Panc1 (cell line): ENCODE measurements at regions not wholly inside any gene's neighbourhood (a gene's known extent, or its start where the extent isn't known, plus 50 kb on each side); places are given as distances from the start of the nearest gene placed in this dataset.

Experiments
- CTCF ChIP-seq: fragments of 450-650 bp; IDR thresholded peaks from 2 replicates; pipeline ENCODE4 v1.5.1; 2017; ENCODE audit warnings: mild to moderate bottlenecking
- POLR2AphosphoS5 ChIP-seq: IDR thresholded peaks from 2 replicates; pipeline ENCODE4 v1.6.1; 2012; ENCODE audit warnings: mild to moderate bottlenecking, low read depth, low read length, moderate library complexity
- TCF7L2 ChIP-seq: IDR thresholded peaks from 2 replicates; pipeline ENCODE4 v1.6.1; 2011; ENCODE audit warnings: mild to moderate bottlenecking, low read depth, low read length, inconsistent platforms

GRCh38 chr1:70866542-70867264 lies 180.9 kb downstream of the PTGER3 start:
- TF ChIP-seq CTCF (peak; percentile 6; the same call in 1 of the 2 replicates), TCF7L2 (no peak), POLR2AphosphoS5 (no peak)
